Activated B cell treated with CpG ODN at 0.5 μM for 24 hours (primary cell): ENCODE measurements at regions not wholly inside any gene's neighbourhood (a gene's known extent, or its start where the extent isn't known, plus 50 kb on each side); places are given as distances from the start of the nearest gene placed in this dataset.
"Not testable (repeated sequence)": the region's sequence is repeated elsewhere in the genome, so short reads cannot be mapped to it uniquely, and the experiment has no call there.

Experiments
- ATAC-seq: fragments of 200-7000 bp; cut with Tn5 transposase; one replicate; pipeline ENCODE4 v1.10.0; 2021; ENCODE audit warnings: low read depth, mild to moderate bottlenecking, moderate library complexity
- CTCF ChIA-PET: fragments of 350-600 bp; sonication (Branson Sonifier 250); formaldehyde crosslinking; loops from one replicate; lab custom pipeline; 2021; ENCODE audit warnings: antibody characterized with exemption; lab: Charles Lee
- POLR2A ChIA-PET: fragments of 350-600 bp; sonication (Branson Sonifier 250); formaldehyde crosslinking; loops from one replicate; lab custom pipeline; 2021; ENCODE audit warnings: antibody characterized with exemption; lab: Charles Lee
- DNase-seq: peaks from one replicate; pipeline ENCODE4 v3.0.0; 2022
- H3K27ac Mint-ChIP-seq: one replicate; pipeline ENCODE4 v1.8.0; 2020; ENCODE audit warnings: mixed read lengths
- H3K27me3 Mint-ChIP-seq: one replicate; pipeline ENCODE4 v1.8.0; 2021; ENCODE audit warnings: mixed read lengths
- H3K36me3 Mint-ChIP-seq: one replicate; pipeline ENCODE4 v1.8.0; 2021; ENCODE audit warnings: low read depth, mixed read lengths
- H3K4me1 Mint-ChIP-seq: one replicate; pipeline ENCODE4 v1.8.0; 2021; ENCODE audit warnings: mixed read lengths
- H3K4me3 Mint-ChIP-seq: one replicate; pipeline ENCODE4 v1.8.0; 2020; ENCODE audit warnings: mild to moderate bottlenecking, mixed read lengths
- H3K9me3 Mint-ChIP-seq: one replicate; pipeline ENCODE4 v1.8.0; 2020; ENCODE audit warnings: mixed read lengths
- intact Hi-C: fragments of 100-400 bp; cut with micrococcal nuclease; formaldehyde crosslinking; loops from one replicate; pipeline ENCODE4 v1.15.1; 2024
- TF ChIP-seq, protein P1 (sequence below): fragments of 200-600 bp; IDR thresholded peaks from one replicate; pipeline ENCODE4 v1.8.0; 2022; ENCODE audit warnings: antibody characterized with exemption, mild to moderate bottlenecking

GRCh38 chr5:82971901-82972300 is 105.3 kb downstream of the TMEM167A start:
- ChIA-PET CTCF (no interaction called here), POLR2A (no interaction called here)
- Mint-ChIP-seq H3K27ac (no peak overlapping the region), H3K27me3 (no peaks in the 10 kb centered on the region), H3K9me3 (peaks cover 21% of the 10 kb centered on the region), H3K4me3 (no peak overlapping the region), H3K4me1 (no peaks in the 10 kb centered on the region), H3K36me3 (peaks cover 5% of the 10 kb centered on the region)
- DNase-seq (no peak), ATAC-seq (no peak)
- intact Hi-C loops = no loop called here
- TF ChIP-seq, protein P1, sequence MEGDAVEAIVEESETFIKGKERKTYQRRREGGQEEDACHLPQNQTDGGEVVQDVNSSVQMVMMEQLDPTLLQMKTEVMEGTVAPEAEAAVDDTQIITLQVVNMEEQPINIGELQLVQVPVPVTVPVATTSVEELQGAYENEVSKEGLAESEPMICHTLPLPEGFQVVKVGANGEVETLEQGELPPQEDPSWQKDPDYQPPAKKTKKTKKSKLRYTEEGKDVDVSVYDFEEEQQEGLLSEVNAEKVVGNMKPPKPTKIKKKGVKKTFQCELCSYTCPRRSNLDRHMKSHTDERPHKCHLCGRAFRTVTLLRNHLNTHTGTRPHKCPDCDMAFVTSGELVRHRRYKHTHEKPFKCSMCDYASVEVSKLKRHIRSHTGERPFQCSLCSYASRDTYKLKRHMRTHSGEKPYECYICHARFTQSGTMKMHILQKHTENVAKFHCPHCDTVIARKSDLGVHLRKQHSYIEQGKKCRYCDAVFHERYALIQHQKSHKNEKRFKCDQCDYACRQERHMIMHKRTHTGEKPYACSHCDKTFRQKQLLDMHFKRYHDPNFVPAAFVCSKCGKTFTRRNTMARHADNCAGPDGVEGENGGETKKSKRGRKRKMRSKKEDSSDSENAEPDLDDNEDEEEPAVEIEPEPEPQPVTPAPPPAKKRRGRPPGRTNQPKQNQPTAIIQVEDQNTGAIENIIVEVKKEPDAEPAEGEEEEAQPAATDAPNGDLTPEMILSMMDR = no peak

- CTCF ChIA-PET, ATAC-seq, H3K4me1 Mint-ChIP-seq, H3K27ac Mint-ChIP-seq, H3K36me3 Mint-ChIP-seq, DNase-seq, H3K4me3 Mint-ChIP-seq, intact Hi-C loops, POLR2A ChIA-PET, H3K27me3 Mint-ChIP-seq: not testable (repeated sequence)
- H3K9me3 Mint-ChIP-seq = peaks cover 18% of the 10 kb centered on the region
These were observed 106.0 kb downstream of the TMEM167A start for GRCh38 chr5:82971034-82971806.

DNA sequence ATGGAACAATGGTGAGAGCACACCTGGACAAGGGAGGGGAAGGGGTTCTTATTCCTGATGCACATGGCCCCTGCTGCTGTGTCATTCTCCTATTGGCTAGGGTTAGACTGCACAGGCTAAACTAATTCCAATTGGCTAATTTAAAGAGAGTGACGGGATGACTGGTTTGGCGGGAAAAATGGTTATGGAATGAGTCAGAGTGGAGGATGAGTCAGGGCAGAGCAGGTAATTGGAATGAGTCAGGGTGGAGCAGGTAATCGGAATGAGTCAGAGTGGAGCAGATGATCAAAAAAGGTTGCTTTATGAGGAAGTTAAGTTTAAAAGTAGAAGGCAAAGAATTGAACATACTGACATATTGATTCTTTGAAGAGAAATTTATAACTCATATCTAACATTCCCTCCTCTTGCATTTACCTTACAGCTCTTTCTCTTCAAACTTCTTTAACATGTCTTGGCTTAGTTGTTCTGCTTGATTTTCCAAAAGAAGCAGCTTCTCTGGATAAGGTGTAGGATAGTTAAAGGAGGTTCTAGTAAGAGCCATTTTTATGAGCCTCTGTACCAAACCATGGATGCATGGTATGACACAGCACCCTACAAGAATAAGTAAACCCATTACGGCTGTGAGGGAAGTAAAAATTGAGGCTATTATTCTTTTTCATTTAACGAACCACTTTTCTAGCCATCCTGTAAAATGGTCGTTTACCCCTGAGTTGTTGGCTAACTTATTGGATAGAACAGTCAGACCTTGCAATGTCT is 107.8 kb downstream of the TMEM167A start:
- H3K4me3 Mint-ChIP-seq, H3K36me3 Mint-ChIP-seq, H3K27ac Mint-ChIP-seq, ATAC-seq, DNase-seq, H3K9me3 Mint-ChIP-seq, H3K4me1 Mint-ChIP-seq, POLR2A ChIA-PET, H3K27me3 Mint-ChIP-seq, intact Hi-C loops: not testable (repeated sequence)
- CTCF ChIA-PET = interaction anchor here (0.6 kb wide), 1 partner anchor 948 kb away, joined by 3 read pairs; no protein-coding TSS in a partner anchor

DNA sequence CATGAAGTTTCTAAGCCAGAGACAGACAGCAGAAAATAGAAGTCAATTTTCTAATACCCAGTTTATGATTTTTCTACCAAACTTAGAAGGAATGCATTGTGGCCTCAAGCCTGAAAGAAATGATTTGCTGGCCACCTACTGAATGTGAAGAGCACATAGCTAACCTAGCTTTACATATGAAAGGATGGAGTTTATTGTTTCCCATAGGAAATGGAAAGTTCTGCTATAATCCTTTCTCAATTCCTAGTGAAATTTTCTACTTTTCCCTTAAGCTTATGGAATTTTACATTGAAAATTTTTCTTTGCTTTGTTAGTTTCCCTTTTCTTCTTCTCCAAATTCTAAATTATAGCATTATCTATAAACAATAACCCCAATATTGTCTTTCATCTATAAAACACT is 110.1 kb downstream of the TMEM167A start:
- Mint-ChIP-seq H3K27me3 (no peaks in the 10 kb centered on the region), H3K27ac (no peak overlapping the region), H3K4me3 (no peak overlapping the region), H3K9me3 (no peaks in the 10 kb centered on the region), H3K4me1 (no peaks in the 10 kb centered on the region), H3K36me3 (no peaks in the 10 kb centered on the region)
- ATAC-seq (no peak), DNase-seq (no peak)
- intact Hi-C loops = no loop called here
- ChIA-PET POLR2A (no interaction called here), CTCF (no interaction called here)
- TF ChIP-seq, protein P1 = no peak

- ATAC-seq = no peak
- ChIA-PET CTCF (no interaction called here), POLR2A (no interaction called here)
- H3K4me3 Mint-ChIP-seq = no peak overlapping the region
- intact Hi-C loops = no loop called here
- H3K36me3 Mint-ChIP-seq = no peaks in the 10 kb centered on the region
- H3K9me3 Mint-ChIP-seq = peaks cover 19% of the 10 kb centered on the region
- TF ChIP-seq, protein P1 = no peak
- H3K27me3 Mint-ChIP-seq = no peaks in the 10 kb centered on the region
- no peaks in the 10 kb centered on the region for H3K4me1 Mint-ChIP-seq
- no peak overlapping the region for H3K27ac Mint-ChIP-seq
- no peak for DNase-seq
These were observed 117.7 kb downstream of the TMEM167A start for GRCh38 chr5:82959466-82959865.

- DNase-seq (no peak), ATAC-seq (no peak)
- Mint-ChIP-seq H3K4me1 (no peaks in the 10 kb centered on the region), H3K27me3 (no peaks in the 10 kb centered on the region), H3K4me3 (no peak overlapping the region), H3K36me3 (no peaks in the 10 kb centered on the region), H3K27ac (no peak overlapping the region), H3K9me3 (peaks cover 19% of the 10 kb centered on the region)
- ChIA-PET POLR2A (no interaction called here), CTCF (no interaction called here)
- TF ChIP-seq, protein P1 = no peak
- intact Hi-C loops = no loop called here
These were observed 120.6 kb downstream of the TMEM167A start for GRCh38 chr5:82956600-82956999.
